ENCODE measurements at regions not wholly inside any gene's neighbourhood (a gene's known extent, or its start where the extent isn't known, plus 50 kb on each side); places are given as distances from the start of the nearest gene placed in this dataset.

- TF ChIP-seq CTCF (conservative IDR thresholded peaks at IDR 0.05; ENCODE audit: low read length) (no peak), EZH2phosphoT487 (IDR thresholded peaks at IDR 0.05; ENCODE audit: borderline replicate concordance) (no peak)
Measured at GRCh38 chr1:194043984-194044755, 857.8 kb upstream of the B3GALT2 start.

All from Loucy (cell line).